T1000 (cell line): ENCODE measurements at regions not wholly inside any gene's neighbourhood (a gene's known extent, or its start where the extent isn't known, plus 50 kb on each side); places are given as distances from the start of the nearest gene placed in this dataset.

Source experiments
- DNase-seq: peaks from one replicate; lab custom pipeline; 2025; ENCODE audit warnings: mixed read lengths; lab: John Stamatoyannopoulos, UW

DNA sequence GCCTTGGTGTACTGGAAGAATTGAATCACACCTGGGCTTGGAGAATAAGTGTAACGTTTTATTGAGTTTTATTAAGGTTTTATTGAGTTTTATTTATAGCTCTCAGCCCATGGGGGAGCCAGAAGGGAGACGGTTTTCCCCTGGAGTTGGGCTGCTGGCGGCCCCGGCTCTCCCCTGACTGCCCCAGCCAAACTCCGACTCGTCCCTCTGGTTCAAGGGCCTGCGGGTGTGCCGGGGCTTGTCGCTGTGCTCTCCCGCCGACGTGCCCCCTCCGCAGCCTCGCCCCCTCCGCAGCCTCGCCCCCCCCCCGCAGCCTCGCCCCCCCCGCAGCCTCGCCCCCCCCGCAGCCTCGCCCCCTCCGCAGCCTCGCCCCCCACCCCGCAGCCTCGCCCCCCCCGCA, 326.1 kb upstream of the RTL1 start:
- no peak for DNase-seq

- no peak for DNase-seq
Observed at GRCh38 chr14:101230161-101230850, 326.8 kb upstream of the RTL1 start.

- no peak for DNase-seq
Observed at GRCh38 chr14:101230851-101231550, 327.5 kb upstream of the RTL1 start.

DNA sequence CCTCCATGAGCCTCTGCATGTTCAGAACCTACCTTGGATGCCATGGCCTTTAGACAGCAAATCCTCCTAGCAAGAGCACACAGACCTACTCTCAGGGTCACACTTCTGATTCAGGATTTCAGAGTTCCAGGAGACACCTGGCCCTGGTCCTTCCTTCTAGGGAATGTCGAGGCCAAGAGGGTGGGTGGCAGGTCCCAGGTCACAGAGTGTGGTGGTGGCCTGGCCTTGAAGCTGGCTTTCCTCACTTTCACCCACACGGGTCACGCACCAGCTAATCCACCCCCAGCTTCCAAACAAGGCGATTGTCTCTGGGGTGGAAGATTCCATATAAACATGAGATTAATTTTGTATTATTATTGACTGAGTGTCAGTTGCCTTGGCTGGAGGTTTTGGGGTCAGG, 328.3 kb upstream of the RTL1 start:
- no peak for DNase-seq

- no peak for DNase-seq
Observed at GRCh38 chr14:101232340-101233020, 328.8 kb upstream of the DIO3 start.

DNA sequence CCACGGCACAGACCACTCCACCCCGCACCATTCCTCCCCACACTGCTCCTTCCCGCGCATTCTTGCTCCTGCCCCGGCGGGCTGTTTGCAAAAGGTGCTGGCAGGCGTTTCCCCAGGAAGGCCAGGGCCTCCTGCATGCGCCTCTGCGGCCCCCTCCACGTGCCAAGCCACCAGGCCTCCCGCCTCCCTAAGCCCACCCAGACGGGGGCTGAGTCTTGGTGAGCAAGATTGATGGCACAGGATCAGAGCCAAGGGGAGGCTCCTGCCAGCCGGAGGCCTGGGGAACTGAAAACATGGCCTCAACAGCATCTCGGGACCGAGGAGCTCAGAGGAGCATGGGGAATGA, 328.3 kb upstream of the DIO3 start:
- DNase-seq = no peak

GRCh38 chr14:101233391-101233790, 327.9 kb upstream of the DIO3 start:
- DNase-seq = no peak

GRCh38 chr14:101233808-101234207, 327.5 kb upstream of the DIO3 start:
- DNase-seq = no peak

- DNase-seq = no peak
Observed at GRCh38 chr14:101234244-101234937, 326.9 kb upstream of the DIO3 start.

DNA sequence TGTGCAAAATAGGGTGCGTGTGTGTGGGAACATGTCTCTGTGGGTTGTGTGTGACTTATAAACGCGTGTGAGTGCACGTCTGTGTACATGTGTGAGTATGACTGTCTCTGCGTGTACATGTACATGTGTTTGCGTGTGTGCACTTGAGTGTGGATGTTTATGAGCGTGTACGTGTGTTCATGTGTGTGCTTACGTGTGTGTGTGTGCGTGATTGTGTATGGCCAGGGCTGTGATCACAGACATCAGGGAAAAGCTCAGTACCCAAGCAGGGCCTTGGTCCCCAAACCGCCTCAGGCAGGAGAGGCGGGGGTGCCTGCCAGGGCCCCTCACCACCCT, 326.3 kb upstream of the DIO3 start:
- no peak for DNase-seq

- no peak for DNase-seq
Observed at GRCh38 chr14:101235335-101236103, 325.8 kb upstream of the DIO3 start.

GRCh38 chr14:101236496-101237251, 324.6 kb upstream of the DIO3 start:
- DNase-seq = no peak

GRCh38 chr14:101237252-101237616, 324.1 kb upstream of the DIO3 start:
- no peak for DNase-seq

- no peak for DNase-seq
Observed at GRCh38 chr14:101239065-101239464, 322.2 kb upstream of the DIO3 start.

- no peak for DNase-seq
Observed at GRCh38 chr14:101241147-101241546, 320.1 kb upstream of the DIO3 start.

GRCh38 chr14:101241807-101242278, 319.5 kb upstream of the DIO3 start:
- DNase-seq = no peak

DNA sequence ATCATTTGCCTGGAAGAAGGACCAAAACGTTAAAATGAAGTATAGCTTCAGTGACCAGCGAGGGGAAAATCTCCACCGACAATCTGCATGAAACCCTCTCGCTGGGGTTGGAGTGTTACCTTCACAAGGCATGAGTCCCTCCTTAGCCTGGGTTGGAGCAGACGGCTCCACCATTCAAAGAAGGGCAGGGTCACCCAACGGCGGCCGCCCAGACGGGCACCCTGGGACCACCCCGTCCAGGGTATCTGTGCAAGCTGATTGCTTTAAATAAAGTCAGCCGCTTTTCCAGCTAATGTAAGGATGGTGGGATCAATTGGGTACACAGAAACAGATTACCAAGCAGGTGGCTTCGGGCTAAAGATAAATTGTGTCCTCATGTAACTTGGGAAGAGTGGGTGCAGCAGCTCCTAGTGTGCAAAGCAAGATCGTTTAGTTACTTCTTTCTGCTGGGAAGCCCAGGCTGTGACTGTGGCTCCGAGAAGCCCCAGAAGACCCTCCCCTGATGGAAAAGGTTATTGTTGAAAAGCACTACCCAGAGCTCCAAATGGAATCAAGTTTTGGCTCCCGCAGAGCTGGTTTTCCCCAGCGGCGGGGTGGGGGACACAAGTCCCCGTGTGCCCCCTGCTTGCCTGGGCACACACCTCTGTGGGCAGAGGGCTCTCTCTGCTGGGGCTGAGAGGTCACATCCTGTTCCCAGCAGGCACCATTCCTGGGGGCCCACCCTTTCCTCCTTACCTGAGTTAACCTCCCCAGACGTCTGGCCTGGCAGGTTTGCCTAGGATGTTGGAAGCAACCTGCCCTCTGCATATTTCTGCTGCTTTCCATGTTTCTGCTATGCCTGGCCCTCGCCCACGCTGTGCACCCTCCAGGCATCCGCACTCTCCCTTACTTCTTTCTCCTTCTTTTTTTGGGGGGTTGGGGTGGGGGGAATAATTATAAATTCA, 318.6 kb upstream of the DIO3 start:
- no peak for DNase-seq

GRCh38 chr14:101243587-101244338, 317.5 kb upstream of the DIO3 start:
- DNase-seq = no peak
